ENCODE measurements at regions not wholly inside any gene's neighbourhood (a gene's known extent, or its start where the extent isn't known, plus 50 kb on each side); places are given as distances from the start of the nearest gene placed in this dataset.
A peak's percentile ranks its signal among the peaks of the same experiment; 100 is the strongest.

GRCh38 chr3:127038923-127039581, 56.1 kb downstream of the PLXNA1 start:
- Histone ChIP-seq H3K27me3 (ENCODE audit: control insufficient read depth, insufficient read depth, low read length) (no peaks in the 10 kb centered on the region), H3K27ac (ENCODE audit: low read depth, low read length) (no peak overlapping the region), H3K4me3 (ENCODE audit: low read depth, low read length) (no peak overlapping the region), H3K9me3 (ENCODE audit: control insufficient read depth, insufficient read depth, low read length) (no peaks in the 10 kb centered on the region), H3K36me3 (ENCODE audit: control insufficient read depth, insufficient read depth, low read length) (peaks cover 1% of the 10 kb centered on the region), H3K9ac (ENCODE audit: low read depth, low read length) (no peak overlapping the region), H3K4me1 (ENCODE audit: control insufficient read depth, insufficient read depth, low read length) (peaks cover 14% of the 10 kb centered on the region)

- H3K27ac ChIP-seq (ENCODE audit: low read depth, low read length) = no peak overlapping the region
- no peak overlapping the region for H3K9ac ChIP-seq (ENCODE audit: low read depth, low read length)
- H3K36me3 ChIP-seq (ENCODE audit: control insufficient read depth, insufficient read depth, low read length) = no peaks in the 10 kb centered on the region
- no peak overlapping the region for H3K4me3 ChIP-seq (ENCODE audit: low read depth, low read length)
- H3K9me3 ChIP-seq (ENCODE audit: control insufficient read depth, insufficient read depth, low read length) = no peaks in the 10 kb centered on the region
- no peaks in the 10 kb centered on the region for H3K27me3 ChIP-seq (ENCODE audit: control insufficient read depth, insufficient read depth, low read length)
- peaks cover 17% of the 10 kb centered on the region for H3K4me1 ChIP-seq (ENCODE audit: control insufficient read depth, insufficient read depth, low read length)
Observed at GRCh38 chr3:127039719-127040118, 56.8 kb downstream of the PLXNA1 start.

GRCh38 chr3:127040216-127040615, 57.3 kb downstream of the PLXNA1 start:
- Histone ChIP-seq H3K9ac (ENCODE audit: low read depth, low read length) (no peak overlapping the region), H3K27me3 (ENCODE audit: control insufficient read depth, insufficient read depth, low read length) (no peaks in the 10 kb centered on the region), H3K4me1 (ENCODE audit: control insufficient read depth, insufficient read depth, low read length) (peaks cover 17% of the 10 kb centered on the region), H3K36me3 (ENCODE audit: control insufficient read depth, insufficient read depth, low read length) (no peaks in the 10 kb centered on the region), H3K9me3 (ENCODE audit: control insufficient read depth, insufficient read depth, low read length) (no peaks in the 10 kb centered on the region), H3K27ac (ENCODE audit: low read depth, low read length) (no peak overlapping the region), H3K4me3 (ENCODE audit: low read depth, low read length) (no peak overlapping the region)

GRCh38 chr3:127041264-127041820, 58.4 kb downstream of the PLXNA1 start:
- Histone ChIP-seq H3K36me3 (ENCODE audit: control insufficient read depth, insufficient read depth, low read length) (no peaks in the 10 kb centered on the region), H3K27me3 (ENCODE audit: control insufficient read depth, insufficient read depth, low read length) (no peaks in the 10 kb centered on the region), H3K4me3 (ENCODE audit: low read depth, low read length) (no peak overlapping the region), H3K4me1 (ENCODE audit: control insufficient read depth, insufficient read depth, low read length) (peaks cover 17% of the 10 kb centered on the region), H3K27ac (ENCODE audit: low read depth, low read length) (no peak overlapping the region), H3K9me3 (ENCODE audit: control insufficient read depth, insufficient read depth, low read length) (no peaks in the 10 kb centered on the region), H3K9ac (ENCODE audit: low read depth, low read length) (no peak overlapping the region)

GRCh38 chr3:127041933-127042332, 59.0 kb downstream of the PLXNA1 start:
- Histone ChIP-seq H3K4me1 (ENCODE audit: control insufficient read depth, insufficient read depth, low read length) (peaks cover 17% of the 10 kb centered on the region), H3K9me3 (ENCODE audit: control insufficient read depth, insufficient read depth, low read length) (no peaks in the 10 kb centered on the region), H3K9ac (ENCODE audit: low read depth, low read length) (no peak overlapping the region), H3K36me3 (ENCODE audit: control insufficient read depth, insufficient read depth, low read length) (no peaks in the 10 kb centered on the region), H3K4me3 (ENCODE audit: low read depth, low read length) (no peak overlapping the region), H3K27me3 (ENCODE audit: control insufficient read depth, insufficient read depth, low read length) (no peaks in the 10 kb centered on the region), H3K27ac (ENCODE audit: low read depth, low read length) (no peak overlapping the region)

- Histone ChIP-seq H3K4me1 (ENCODE audit: control insufficient read depth, insufficient read depth, low read length) (peaks cover 17% of the 10 kb centered on the region), H3K27me3 (ENCODE audit: control insufficient read depth, insufficient read depth, low read length) (no peaks in the 10 kb centered on the region), H3K9ac (ENCODE audit: low read depth, low read length) (no peak overlapping the region), H3K36me3 (ENCODE audit: control insufficient read depth, insufficient read depth, low read length) (no peaks in the 10 kb centered on the region), H3K9me3 (ENCODE audit: control insufficient read depth, insufficient read depth, low read length) (no peaks in the 10 kb centered on the region), H3K4me3 (ENCODE audit: low read depth, low read length) (no peak overlapping the region), H3K27ac (ENCODE audit: low read depth, low read length) (no peak overlapping the region)
Observed at GRCh38 chr3:127042634-127043033, 59.7 kb downstream of the PLXNA1 start.

GRCh38 chr3:127043041-127043641, 60.2 kb downstream of the PLXNA1 start:
- Histone ChIP-seq H3K9ac (ENCODE audit: low read depth, low read length) (no peak overlapping the region), H3K4me3 (ENCODE audit: low read depth, low read length) (no peak overlapping the region), H3K27ac (ENCODE audit: low read depth, low read length) (peak overlapping the region; percentile 14)

GRCh38 chr3:127043731-127044510, 61.0 kb downstream of the PLXNA1 start:
- Histone ChIP-seq H3K27ac (ENCODE audit: low read depth, low read length) (peak overlapping the region; percentile 14), H3K36me3 (ENCODE audit: control insufficient read depth, insufficient read depth, low read length) (no peaks in the 10 kb centered on the region)

More at GRCh38 chr3:127043041-127043641, 60.2 kb downstream of the PLXNA1 start:
- H3K27me3 ChIP-seq (ENCODE audit: control insufficient read depth, insufficient read depth, low read length) = no peaks in the 10 kb centered on the region
- no peaks in the 10 kb centered on the region for H3K9me3 ChIP-seq (ENCODE audit: control insufficient read depth, insufficient read depth, low read length)
- H3K4me1 ChIP-seq (ENCODE audit: control insufficient read depth, insufficient read depth, low read length) = peaks cover 17% of the 10 kb centered on the region
- no peaks in the 10 kb centered on the region for H3K36me3 ChIP-seq (ENCODE audit: control insufficient read depth, insufficient read depth, low read length)

GRCh38 chr3:127044996-127045395, 62.1 kb downstream of the PLXNA1 start:
- peaks cover 17% of the 10 kb centered on the region for H3K4me1 ChIP-seq (ENCODE audit: control insufficient read depth, insufficient read depth, low read length)
- H3K36me3 ChIP-seq (ENCODE audit: control insufficient read depth, insufficient read depth, low read length) = no peaks in the 10 kb centered on the region
- H3K9me3 ChIP-seq (ENCODE audit: control insufficient read depth, insufficient read depth, low read length) = no peaks in the 10 kb centered on the region
- H3K27ac ChIP-seq (ENCODE audit: low read depth, low read length) = no peak overlapping the region
- H3K27me3 ChIP-seq (ENCODE audit: control insufficient read depth, insufficient read depth, low read length) = no peaks in the 10 kb centered on the region
- no peak overlapping the region for H3K9ac ChIP-seq (ENCODE audit: low read depth, low read length)
- H3K4me3 ChIP-seq (ENCODE audit: low read depth, low read length) = no peak overlapping the region

More at GRCh38 chr3:127043731-127044510, 61.0 kb downstream of the PLXNA1 start:
- Histone ChIP-seq H3K27me3 (ENCODE audit: control insufficient read depth, insufficient read depth, low read length) (no peaks in the 10 kb centered on the region), H3K4me3 (ENCODE audit: low read depth, low read length) (no peak overlapping the region), H3K9me3 (ENCODE audit: control insufficient read depth, insufficient read depth, low read length) (no peaks in the 10 kb centered on the region), H3K9ac (ENCODE audit: low read depth, low read length) (no peak overlapping the region), H3K4me1 (ENCODE audit: control insufficient read depth, insufficient read depth, low read length) (peaks cover 17% of the 10 kb centered on the region)

GRCh38 chr3:127045435-127046045, 62.6 kb downstream of the PLXNA1 start:
- no peaks in the 10 kb centered on the region for H3K36me3 ChIP-seq (ENCODE audit: control insufficient read depth, insufficient read depth, low read length)
- H3K9me3 ChIP-seq (ENCODE audit: control insufficient read depth, insufficient read depth, low read length) = no peaks in the 10 kb centered on the region
- no peak overlapping the region for H3K9ac ChIP-seq (ENCODE audit: low read depth, low read length)
- no peak overlapping the region for H3K27ac ChIP-seq (ENCODE audit: low read depth, low read length)
- peaks cover 17% of the 10 kb centered on the region for H3K4me1 ChIP-seq (ENCODE audit: control insufficient read depth, insufficient read depth, low read length)
- no peak overlapping the region for H3K4me3 ChIP-seq (ENCODE audit: low read depth, low read length)
- H3K27me3 ChIP-seq (ENCODE audit: control insufficient read depth, insufficient read depth, low read length) = no peaks in the 10 kb centered on the region

Data from HUES48 (cell line).